ENCODE measurements at regions not wholly inside any gene's neighbourhood (a gene's known extent, or its start where the extent isn't known, plus 50 kb on each side); places are given as distances from the start of the nearest gene placed in this dataset.
A peak's percentile ranks its signal among the peaks of the same experiment; 100 is the strongest.
"Not testable (repeated sequence)": the region's sequence is repeated elsewhere in the genome, so short reads cannot be mapped to it uniquely, and the experiment has no call there.

GRCh38 chr14:44846232-44846824, 115.4 kb downstream of the KLHL28 start:
- Histone ChIP-seq H3K4me1 (ENCODE audit: low read length) (no peaks in the 10 kb centered on the region), H3K27me3 (replicated peaks; ENCODE audit: insufficient read depth, low read length) (no peaks in the 10 kb centered on the region), H3K27ac (ENCODE audit: low read length) (no peak overlapping the region), H3K36me3 (replicated peaks; ENCODE audit: insufficient read depth, low read length) (no peaks in the 10 kb centered on the region), H3K9ac (ENCODE audit: low read length) (no peak overlapping the region), H2AFZ (ENCODE audit: low read length) (no peak overlapping the region), H4K20me1 (ENCODE audit: insufficient read depth, low read length) (no peaks in the 10 kb centered on the region), H3K4me3 (ENCODE audit: low read length) (no peak overlapping the region), H3K9me2 (replicated peaks; ENCODE audit: insufficient read depth, low read length) (no peaks in the 10 kb centered on the region), H3K79me2 (ENCODE audit: low read length) (no peaks in the 10 kb centered on the region), H3K9me3 (replicated peaks; ENCODE audit: insufficient read depth, low read length) (no peaks in the 10 kb centered on the region), H3F3A (ENCODE audit: insufficient read depth, low read length) (no peaks in the 10 kb centered on the region), H3K4me2 (ENCODE audit: low read depth, low read length) (no peak overlapping the region)
- peak; percentile 68 for TF ChIP-seq CTCF (IDR thresholded peaks at IDR 0.05; ENCODE audit: low read length)
- TF ChIP-seq EZH2 (optimal IDR thresholded peaks at IDR 0.05; ENCODE audit: low read depth, low read length): no peak
- peak; percentile 36 for DNase-seq

- not testable (repeated sequence) for H2AFZ ChIP-seq (ENCODE audit: low read length); H4K20me1 ChIP-seq (ENCODE audit: insufficient read depth, low read length); H3K9me2 ChIP-seq (replicated peaks; ENCODE audit: insufficient read depth, low read length); H3K9me3 ChIP-seq (replicated peaks; ENCODE audit: insufficient read depth, low read length); H3K79me2 ChIP-seq (ENCODE audit: low read length); DNase-seq; H3K9ac ChIP-seq (ENCODE audit: low read length); H3K27ac ChIP-seq (ENCODE audit: low read length); H3K4me2 ChIP-seq (ENCODE audit: low read depth, low read length); H3K27me3 ChIP-seq (replicated peaks; ENCODE audit: insufficient read depth, low read length); H3K4me1 ChIP-seq (ENCODE audit: low read length); H3F3A ChIP-seq (ENCODE audit: insufficient read depth, low read length); H3K36me3 ChIP-seq (replicated peaks; ENCODE audit: insufficient read depth, low read length); H3K4me3 ChIP-seq (ENCODE audit: low read length)
These were observed 125.8 kb downstream of the KLHL28 start for GRCh38 chr14:44835928-44836327.

- H3K4me2 ChIP-seq (ENCODE audit: low read depth, low read length): no peak overlapping the region
- H3K4me3 ChIP-seq (ENCODE audit: low read length): no peak overlapping the region
- no peaks in the 10 kb centered on the region for H3K79me2 ChIP-seq (ENCODE audit: low read length)
- H3K4me1 ChIP-seq (ENCODE audit: low read length): no peaks in the 10 kb centered on the region
- no peak overlapping the region for H2AFZ ChIP-seq (ENCODE audit: low read length)
- no peak overlapping the region for H3K27ac ChIP-seq (ENCODE audit: low read length)
- no peaks in the 10 kb centered on the region for H3K27me3 ChIP-seq (replicated peaks; ENCODE audit: insufficient read depth, low read length)
- no peaks in the 10 kb centered on the region for H3K36me3 ChIP-seq (replicated peaks; ENCODE audit: insufficient read depth, low read length)
- no peak overlapping the region for H3K9ac ChIP-seq (ENCODE audit: low read length)
- no peaks in the 10 kb centered on the region for H3F3A ChIP-seq (ENCODE audit: insufficient read depth, low read length)
- no peaks in the 10 kb centered on the region for H4K20me1 ChIP-seq (ENCODE audit: insufficient read depth, low read length)
- no peaks in the 10 kb centered on the region for H3K9me2 ChIP-seq (replicated peaks; ENCODE audit: insufficient read depth, low read length)
- no peak for TF ChIP-seq EZH2phosphoT487 (IDR thresholded peaks at IDR 0.05; ENCODE audit: low read length)
- no peak for TF ChIP-seq EZH2 (optimal IDR thresholded peaks at IDR 0.05; ENCODE audit: low read depth, low read length)
- no peaks in the 10 kb centered on the region for H3K9me3 ChIP-seq (replicated peaks; ENCODE audit: insufficient read depth, low read length)
- no peak for DNase-seq
These were observed 128.2 kb downstream of the KLHL28 start for GRCh38 chr14:44833376-44834060.

GRCh38 chr14:44830371-44830770, 131.4 kb downstream of the KLHL28 start:
- Histone ChIP-seq H3K9ac (ENCODE audit: low read length) (no peak overlapping the region), H3K27ac (ENCODE audit: low read length) (no peak overlapping the region), H3K4me3 (ENCODE audit: low read length) (no peak overlapping the region), H3K79me2 (ENCODE audit: low read length) (no peaks in the 10 kb centered on the region), H3K36me3 (replicated peaks; ENCODE audit: insufficient read depth, low read length) (no peaks in the 10 kb centered on the region), H3F3A (ENCODE audit: insufficient read depth, low read length) (no peaks in the 10 kb centered on the region), H4K20me1 (ENCODE audit: insufficient read depth, low read length) (no peaks in the 10 kb centered on the region), H3K4me1 (ENCODE audit: low read length) (no peaks in the 10 kb centered on the region), H3K27me3 (replicated peaks; ENCODE audit: insufficient read depth, low read length) (no peaks in the 10 kb centered on the region), H3K4me2 (ENCODE audit: low read depth, low read length) (no peak overlapping the region), H3K9me3 (replicated peaks; ENCODE audit: insufficient read depth, low read length) (no peaks in the 10 kb centered on the region), H3K9me2 (replicated peaks; ENCODE audit: insufficient read depth, low read length) (no peaks in the 10 kb centered on the region), H2AFZ (ENCODE audit: low read length) (no peak overlapping the region)
- no peak for TF ChIP-seq EZH2phosphoT487 (IDR thresholded peaks at IDR 0.05; ENCODE audit: low read length)
- DNase-seq: no peak

Data from MM.1S (cell line).